Psoas muscle (tissue), 7 donors: ENCODE measurements at regions not wholly inside any gene's neighbourhood (a gene's known extent, or its start where the extent isn't known, plus 50 kb on each side); places are given as distances from the start of the nearest gene placed in this dataset.

Experiments
- ATAC-seq, 4 donors: fragments of 200-7000 bp; cut with Tn5 transposase; one replicate each; pipeline ENCODE4 v1.9.1; 2020; ENCODE audit warnings: moderate library complexity in 3 of 4, mild to moderate bottlenecking in 2 of 4
- DNase-seq, 2 donors: peaks; one replicate each; pipeline ENCODE4 v3.0.0-alpha.2; 2020
- H3K27ac ChIP-seq: fragments of 200-600 bp; one replicate; pipeline ENCODE4 v1.8.0; 2022
- H3K27me3 ChIP-seq, 3 donors: fragments of 200-600 bp in 1 of 3; one replicate each; pipeline versions ENCODE4 v1.6.1 to v1.8.0; 2013 to 2022; ENCODE audit warnings: low read length in 2 of 3, mild to moderate bottlenecking in 2 of 3, moderate library complexity in 1 of 3; ENCODE audit not compliant: insufficient read depth in 3 of 3
- H3K36me3 ChIP-seq, 2 donors: fragments of 200-600 bp in 1 of 2; one replicate each; pipeline versions ENCODE4 v1.6.1 to v1.8.0; 2013 to 2022; ENCODE audit warnings: low read depth in 1 of 2, mild to moderate bottlenecking in 1 of 2, moderate library complexity in 1 of 2; ENCODE audit not compliant: insufficient read depth in 1 of 2
- H3K4me1 ChIP-seq: fragments of 200-600 bp; one replicate; pipeline ENCODE4 v1.8.0; 2022
- H3K4me3 ChIP-seq: fragments of 200-600 bp; one replicate; pipeline ENCODE4 v1.8.0; 2022; ENCODE audit warnings: mild to moderate bottlenecking
- H3K9me3 ChIP-seq: fragments of 200-600 bp; one replicate; pipeline ENCODE4 v1.8.0; 2022
- CTCF ChIP-seq: fragments of 200-600 bp; IDR thresholded peaks from one replicate; pipeline ENCODE4 v1.8.0; 2022; ENCODE audit warnings: antibody characterized with exemption
- WGBS, 3 donors: extraction: QIAGEN DNeasy Blood & Tissue Kit; methylation state at CpG; one replicate each; pipeline versions ENCODE4 v1.1.6 to v1.1.7; 2013; 5-methylcytosine and 5-hydroxymethylcytosine counted together
- intact Hi-C, 2 donors: fragments of 100-400 bp; cut with DNase I; formaldehyde crosslinking; loops; one replicate each; pipeline versions ENCODE4 v1.11.0 to v1.14.2; 2022
- donor health status: healthy with polysubstance abuse.
- donor health status: DM: no; HTN: no; CAD: no; lungs with moderate emphysema.
- donor health status: Bipolar disorder and iron deficiency.
- donor health status: healthy.
- donor health status: DM: yes; HTN: yes; CAD: no.
- donor health status: DM: no; HTN: no; CAD: no.
- donor health status: DM: yes; HTN: yes; CAD: no.

- DNase-seq (no peak), ATAC-seq (no peak)
- H3K27me3 ChIP-seq: no peaks in the 10 kb centered on the region
- WGBS, 3 donors: 81 to 87% (median 81%) methylated on average over 3 of the region's 3 CpGs
- H3K27ac ChIP-seq: no peak overlapping the region
- TF ChIP-seq CTCF: no peak
- no peaks in the 10 kb centered on the region for H3K9me3 ChIP-seq
- no peaks in the 10 kb centered on the region for H3K36me3 ChIP-seq
- H3K4me1 ChIP-seq: no peaks in the 10 kb centered on the region
- intact Hi-C loops: no loop called here
- H3K4me3 ChIP-seq: no peak overlapping the region
These were observed 513.6 kb upstream of the DPH6 start for GRCh38 chr15:36059596-36059995.

- Histone ChIP-seq H3K4me1 (no peaks in the 10 kb centered on the region), H3K9me3 (no peaks in the 10 kb centered on the region), H3K4me3 (no peak overlapping the region), H3K27me3 (no peaks in the 10 kb centered on the region), H3K27ac (no peak overlapping the region), H3K36me3 (no peaks in the 10 kb centered on the region)
- DNase-seq (no peak), ATAC-seq (no peak)
- intact Hi-C loops: no loop called here
- WGBS, 3 donors: 80 to 88% (median 82%) methylated on average over 4 of the region's 4 CpGs
- no peak for TF ChIP-seq CTCF
These were observed 516.4 kb upstream of the DPH6 start for GRCh38 chr15:36062357-36062756.

DNA sequence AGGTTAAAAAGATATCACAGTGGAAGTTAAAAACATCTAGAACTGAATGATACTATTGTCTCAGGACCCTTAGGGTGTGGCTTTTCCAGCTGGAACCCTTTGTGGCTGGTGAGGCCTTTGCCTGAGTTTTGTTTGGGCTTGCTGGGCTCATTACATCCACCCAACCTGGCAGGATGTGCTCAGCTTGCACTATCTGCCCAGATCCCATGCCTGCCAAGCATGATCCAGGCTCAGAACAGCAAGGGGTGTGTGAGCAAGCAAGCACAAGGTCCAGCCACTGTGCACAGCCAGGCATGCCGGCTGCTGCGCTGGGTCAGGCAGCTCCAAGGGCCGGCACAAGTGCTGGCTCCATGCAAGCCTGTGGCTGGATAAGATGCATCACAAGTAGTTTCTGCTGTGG, 512.7 kb upstream of the CDIN1 start:
- Histone ChIP-seq H3K4me3 (no peak overlapping the region), H3K36me3 (no peaks in the 10 kb centered on the region), H3K4me1 (no peaks in the 10 kb centered on the region), H3K9me3 (no peaks in the 10 kb centered on the region), H3K27me3 (no peaks in the 10 kb centered on the region), H3K27ac (no peak overlapping the region)
- intact Hi-C loops: no loop called here
- TF ChIP-seq CTCF: no peak
- ATAC-seq (no peak), DNase-seq (no peak)
- 88 to 90% (median 89%) methylated on average over 3 of the region's 3 CpGs for WGBS, 3 donors

DNA sequence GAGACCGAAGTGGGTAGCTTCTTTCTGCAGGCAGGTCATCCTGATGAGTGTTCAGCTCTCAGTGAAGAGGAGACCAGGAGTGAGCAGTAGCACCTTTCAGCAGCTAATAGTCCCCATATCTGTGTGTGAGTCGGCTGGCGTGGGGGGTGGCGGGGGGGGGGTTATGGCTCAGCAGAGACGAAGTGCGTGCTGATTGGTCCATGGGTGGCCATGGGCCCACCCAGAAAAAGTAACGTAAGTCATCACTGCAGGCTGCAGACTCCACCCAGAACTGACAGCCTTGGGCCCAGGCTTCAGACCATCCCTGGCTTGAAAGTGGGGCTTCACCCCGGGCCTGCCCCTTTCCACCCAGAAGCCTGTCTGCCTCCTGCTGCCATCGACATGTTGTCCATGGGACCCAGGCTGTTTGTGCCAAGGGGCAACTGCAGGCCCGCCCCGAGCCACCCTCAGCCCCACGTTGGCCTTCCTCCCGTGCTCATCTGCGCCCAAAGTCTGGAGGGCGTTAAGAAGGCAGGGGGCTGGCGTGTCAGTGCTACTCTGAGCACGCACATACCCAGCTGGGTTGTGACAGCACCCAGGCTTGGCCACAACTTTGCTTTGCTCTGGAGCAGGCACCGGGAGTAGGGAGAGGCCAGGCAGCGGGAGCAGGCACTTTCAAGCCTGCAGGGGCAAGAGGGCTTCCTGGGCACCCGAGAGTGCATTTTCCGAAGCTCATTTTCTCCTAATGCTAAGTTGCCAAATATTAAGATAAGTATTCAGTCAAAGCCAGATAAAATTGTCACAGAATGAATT, 511.7 kb upstream of the CDIN1 start:
- no peak for TF ChIP-seq CTCF
- Histone ChIP-seq H3K27me3 (no peaks in the 10 kb centered on the region), H3K4me1 (no peaks in the 10 kb centered on the region), H3K4me3 (no peak overlapping the region), H3K27ac (no peak overlapping the region), H3K36me3 (no peaks in the 10 kb centered on the region), H3K9me3 (no peaks in the 10 kb centered on the region)
- ATAC-seq: no peak
- DNase-seq: no peak
- intact Hi-C loops: no loop called here
- WGBS, 3 donors: 87 to 91% (median 90%) methylated on average over 21 of the region's 21 CpGs

GRCh38 chr15:36075333-36075732, 504.1 kb upstream of the CDIN1 start:
- no peaks in the 10 kb centered on the region for H3K9me3 ChIP-seq
- H3K27ac ChIP-seq: no peak overlapping the region
- no peaks in the 10 kb centered on the region for H3K4me1 ChIP-seq
- ATAC-seq: no peak
- intact Hi-C loops: no loop called here
- DNase-seq: no peak
- no peaks in the 10 kb centered on the region for H3K27me3 ChIP-seq
- no peaks in the 10 kb centered on the region for H3K36me3 ChIP-seq
- no peak overlapping the region for H3K4me3 ChIP-seq
- no peak for TF ChIP-seq CTCF
